ENCODE measurements at regions not wholly inside any gene's neighbourhood (a gene's known extent, or its start where the extent isn't known, plus 50 kb on each side); places are given as distances from the start of the nearest gene placed in this dataset.

- TF ChIP-seq KLF1 (tag by site-specific recombination; IDR thresholded peaks at IDR 0.05) (no peak), ELK4 (IDR thresholded peaks at IDR 0.05; ENCODE audit: borderline replicate concordance, low read depth, low read length) (no peak), CTCF (tag by site-specific recombination; IDR thresholded peaks at IDR 0.05) (no peak), ZNF274 (IDR thresholded peaks at IDR 0.05; ENCODE audit: low read length) (no peak), ZNF274 (tag by site-specific recombination; IDR thresholded peaks at IDR 0.05; ENCODE audit: borderline replicate concordance) (no peak), ZNF660 (tag by site-specific recombination; IDR thresholded peaks at IDR 0.05) (no peak), HOXA7 (CRISPR knock-in tag; IDR thresholded peaks at IDR 0.05; ENCODE audit: borderline replicate concordance) (no peak)
Observed at GRCh38 chr6:21423106-21423854, 170.3 kb upstream of the SOX4 start.
